Right forelimb (tissue), 1 donor: ENCODE measurements at regions not wholly inside any gene's neighbourhood (a gene's known extent, or its start where the extent isn't known, plus 50 kb on each side); places are given as distances from the start of the nearest gene placed in this dataset.
"Not testable (repeated sequence)": the region's sequence is repeated elsewhere in the genome, so short reads cannot be mapped to it uniquely, and the experiment has no call there.

Experiments
- DNase-seq: peaks from one replicate; pipeline ENCODE4 v3.0.0-alpha.2; 2018

DNA sequence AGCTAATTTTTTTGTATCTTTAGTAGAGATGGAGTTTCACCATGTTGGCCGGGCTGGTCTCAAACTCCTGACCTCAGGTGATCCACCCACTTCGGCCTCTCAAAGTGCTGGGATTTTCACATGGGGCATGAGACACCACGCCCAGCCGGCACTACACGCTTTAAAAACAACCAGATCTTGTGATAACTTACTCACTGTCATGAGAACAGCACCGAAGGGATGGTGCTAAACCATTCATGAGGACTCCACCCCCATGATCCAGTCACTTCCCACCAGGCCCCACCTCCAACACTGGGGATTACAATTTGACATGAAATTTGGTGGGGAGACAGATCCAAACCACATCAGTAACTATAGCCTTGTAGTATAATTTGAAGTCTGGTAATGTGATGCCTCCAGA is 67.4 kb upstream of the ZNF169 start:
- DNase-seq: not testable (repeated sequence)

DNA sequence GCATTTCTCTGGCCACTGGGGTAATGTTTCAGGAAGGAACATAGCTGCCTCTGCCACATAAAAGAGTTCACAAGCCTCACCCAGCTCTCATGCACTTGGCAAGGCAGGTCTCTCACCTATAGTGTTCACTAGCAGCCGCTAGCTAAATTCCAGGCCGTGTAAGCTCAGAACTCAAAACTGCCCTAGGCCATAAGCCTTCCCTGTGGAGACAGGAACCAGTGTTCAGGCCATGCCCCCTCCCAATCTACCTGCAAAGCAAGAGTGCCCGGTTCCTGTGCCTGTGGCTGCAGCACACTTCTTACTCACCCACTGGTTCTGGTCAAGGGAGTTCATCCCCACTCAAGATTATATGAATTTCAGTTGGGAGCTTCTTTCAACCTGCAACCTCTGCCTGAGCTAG is 60.7 kb upstream of the ZNF169 start:
- no peak for DNase-seq

DNA sequence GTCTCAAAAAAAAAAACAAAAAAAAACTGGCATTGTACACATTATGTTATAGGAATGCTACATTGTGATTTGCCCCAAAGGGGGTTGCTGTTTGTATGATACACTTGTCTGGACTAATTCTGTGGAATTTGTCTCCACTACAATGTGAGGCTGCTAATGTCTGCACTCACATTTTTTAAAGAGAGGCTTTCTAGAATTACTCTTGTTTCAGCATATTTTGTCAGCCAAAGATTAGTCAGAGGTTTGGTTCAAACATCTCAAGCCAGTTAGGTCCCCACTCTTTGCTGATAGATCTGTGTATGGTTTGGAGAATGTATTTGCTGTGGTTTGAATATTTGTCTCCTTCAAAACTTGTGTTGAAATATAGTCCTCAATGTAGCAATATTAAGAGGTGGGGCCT is 59.3 kb upstream of the ZNF169 start:
- no peak for DNase-seq

DNA sequence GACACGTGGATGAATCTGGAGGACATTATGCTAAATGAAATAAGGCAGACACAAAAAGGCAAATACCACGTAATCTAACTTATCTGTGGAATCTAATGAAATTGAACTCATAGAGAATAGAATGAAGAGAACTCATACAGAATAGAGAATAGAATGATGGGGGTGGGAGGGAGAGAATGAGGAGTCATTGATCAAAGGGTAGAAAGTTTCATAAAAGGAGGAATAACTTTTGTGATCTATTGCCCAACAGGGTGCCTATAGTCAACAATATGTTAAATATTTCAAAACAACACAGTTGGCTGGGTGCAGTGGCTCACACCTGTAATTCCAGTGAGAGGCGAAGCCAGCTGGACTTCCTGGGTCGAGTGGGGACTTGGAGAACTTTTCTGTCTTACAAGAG is 54.9 kb upstream of the ZNF169 start:
- no peak for DNase-seq

DNA sequence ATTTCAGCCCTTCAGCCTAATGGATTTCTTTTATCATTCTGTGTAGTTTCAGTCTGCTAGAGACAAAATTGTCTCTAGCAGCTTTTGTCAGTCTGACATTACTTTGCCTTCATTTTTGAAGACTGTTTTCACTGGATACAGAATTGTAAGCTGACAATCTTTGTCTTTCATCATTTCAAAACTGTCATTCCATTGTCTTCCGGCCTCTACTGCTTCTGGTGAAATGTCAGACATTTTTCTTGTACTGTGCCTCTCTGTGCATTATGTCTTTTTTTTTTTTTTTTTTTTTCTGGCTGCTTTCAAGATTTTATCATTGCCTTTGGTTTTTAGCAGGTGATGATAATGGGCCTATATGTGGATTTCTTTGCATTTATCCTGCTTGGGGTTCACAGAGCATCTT is 51.3 kb upstream of the ZNF169 start:
- DNase-seq: no peak
